Stimulated activated CD4-positive, alpha-beta T cell treated with anti-CD3 and anti-CD28 coated beads, Interleukin-2, amount 100 ng/mL, for 48 hours (primary cell): ENCODE measurements at regions not wholly inside any gene's neighbourhood (a gene's known extent, or its start where the extent isn't known, plus 50 kb on each side); places are given as distances from the start of the nearest gene placed in this dataset.
A peak's percentile ranks its signal among the peaks of the same experiment; 100 is the strongest.

Source experiments
- DNase-seq, 2 donors: peaks; one replicate each; pipeline ENCODE4 v3.0.0-alpha.2; 2020

DNA sequence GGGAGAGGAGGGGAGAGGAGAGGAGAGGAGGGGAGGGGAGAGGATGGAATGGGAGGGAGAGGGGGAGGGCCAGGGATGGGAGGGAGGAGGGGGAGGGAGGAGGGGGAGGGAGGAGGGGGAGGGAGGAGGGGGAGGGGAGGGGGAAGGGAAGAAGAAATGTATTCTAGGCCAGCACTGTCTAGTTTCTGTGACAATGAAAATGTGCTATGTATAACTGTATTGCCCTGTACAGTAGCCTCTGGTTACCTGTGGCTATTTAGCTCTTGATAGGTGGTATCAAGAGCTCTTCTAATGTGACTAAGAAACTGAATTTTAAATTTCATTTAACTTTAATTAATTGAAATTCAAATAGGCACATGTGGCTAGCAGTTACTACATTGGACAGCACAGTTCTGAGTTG is 143.1 kb downstream of the BTC start:
- no peak for DNase-seq

DNA sequence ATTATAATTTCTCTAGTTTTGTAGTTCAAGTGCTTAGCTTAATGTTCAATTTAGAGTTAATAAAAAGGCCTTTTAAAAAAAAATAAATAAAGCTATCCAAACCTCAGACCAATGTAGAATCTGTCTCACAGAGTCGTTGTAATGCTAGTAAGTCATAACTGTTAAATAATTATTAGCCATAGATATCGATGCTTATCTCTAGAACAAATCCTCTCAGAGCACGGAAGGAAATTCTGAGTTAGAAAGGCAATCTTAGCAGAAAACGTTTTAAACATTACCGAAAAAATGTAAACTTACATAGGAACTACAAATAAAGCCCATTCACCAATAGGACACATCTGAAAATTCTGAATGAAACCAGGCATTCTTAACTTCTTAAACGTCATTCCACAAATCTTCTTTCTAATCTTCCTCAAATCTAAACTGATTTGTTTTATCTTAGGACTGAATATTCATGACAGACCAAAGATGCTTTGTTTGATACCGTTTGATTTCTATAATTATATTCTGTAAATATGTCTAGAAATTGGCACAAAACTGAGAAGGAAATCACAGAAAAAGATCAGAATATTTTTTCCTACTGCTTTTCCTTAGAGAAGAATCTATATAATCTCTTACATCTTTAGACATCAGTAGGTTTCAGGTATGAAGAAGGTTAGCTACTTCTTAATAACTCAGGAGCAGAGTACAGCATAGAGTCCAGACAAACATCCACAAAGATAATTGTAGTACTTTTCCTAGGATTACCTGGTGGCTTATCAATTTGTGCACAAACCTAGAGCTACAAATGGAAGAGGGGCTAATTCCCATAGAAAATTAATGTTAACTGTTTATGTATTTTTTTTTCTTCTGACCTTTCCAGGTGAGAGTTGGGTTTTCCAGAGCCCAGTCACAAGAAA is 140.7 kb downstream of the BTC start:
- DNase-seq, result no peak

DNA sequence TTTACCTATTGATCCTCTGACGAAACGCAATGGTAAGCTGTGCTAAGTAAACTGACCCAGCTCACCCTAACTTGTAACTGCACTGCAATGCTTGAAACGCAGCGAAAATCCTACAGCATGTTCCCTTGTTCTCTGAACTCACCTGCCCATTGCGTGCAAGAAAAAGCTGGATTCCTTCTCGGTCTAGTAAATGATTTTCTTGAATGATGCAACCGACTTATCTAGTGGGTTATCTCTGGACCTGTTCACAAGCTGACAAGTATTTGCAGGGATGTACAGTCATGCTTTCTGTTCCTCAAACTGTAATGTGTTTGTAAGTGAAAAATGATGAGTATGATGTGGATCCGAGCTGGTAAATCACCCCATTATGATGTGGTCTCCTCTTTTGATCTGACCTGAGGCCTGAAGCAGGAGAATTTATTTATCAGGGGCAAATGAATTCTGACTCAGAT is 140.1 kb downstream of the BTC start:
- no peak for DNase-seq

DNA sequence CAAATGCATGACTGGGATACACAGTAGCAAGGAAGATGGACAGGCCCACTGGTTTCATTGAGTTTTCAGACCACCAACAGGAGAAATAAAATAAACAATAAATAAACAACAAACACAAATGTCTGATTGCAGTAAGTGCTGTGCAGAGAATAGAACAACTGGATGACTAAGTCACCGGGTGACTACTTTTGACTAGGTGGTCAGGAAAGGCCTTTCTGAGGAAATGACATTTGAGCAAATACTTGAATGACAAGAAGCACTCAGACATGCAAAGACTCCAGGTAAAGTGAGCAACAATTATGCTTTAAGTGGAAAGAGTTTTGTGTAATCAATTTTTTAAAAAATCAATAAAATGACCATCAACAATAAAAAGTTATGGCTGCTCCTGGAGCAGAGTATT is 137.7 kb downstream of the BTC start:
- no peak for DNase-seq

DNA sequence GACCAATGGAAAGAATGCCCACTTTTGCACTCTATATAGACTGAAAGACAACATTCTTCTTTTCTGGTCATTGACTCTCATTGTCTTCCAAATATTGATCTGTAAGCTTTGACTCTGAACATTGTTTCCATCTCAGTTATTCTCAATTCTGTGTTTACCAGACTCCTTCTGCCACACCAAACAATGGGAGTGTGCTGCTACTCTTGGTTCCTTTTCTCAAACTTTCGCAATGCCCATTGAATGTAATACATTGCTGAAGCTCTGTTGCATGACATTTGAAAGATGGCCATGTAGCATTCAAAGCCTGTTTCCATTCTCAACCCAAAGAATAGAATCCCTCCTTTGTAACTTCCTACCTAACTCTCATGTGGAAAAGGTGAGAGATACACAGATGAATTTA is 136.2 kb downstream of the BTC start:
- no peak for DNase-seq

DNA sequence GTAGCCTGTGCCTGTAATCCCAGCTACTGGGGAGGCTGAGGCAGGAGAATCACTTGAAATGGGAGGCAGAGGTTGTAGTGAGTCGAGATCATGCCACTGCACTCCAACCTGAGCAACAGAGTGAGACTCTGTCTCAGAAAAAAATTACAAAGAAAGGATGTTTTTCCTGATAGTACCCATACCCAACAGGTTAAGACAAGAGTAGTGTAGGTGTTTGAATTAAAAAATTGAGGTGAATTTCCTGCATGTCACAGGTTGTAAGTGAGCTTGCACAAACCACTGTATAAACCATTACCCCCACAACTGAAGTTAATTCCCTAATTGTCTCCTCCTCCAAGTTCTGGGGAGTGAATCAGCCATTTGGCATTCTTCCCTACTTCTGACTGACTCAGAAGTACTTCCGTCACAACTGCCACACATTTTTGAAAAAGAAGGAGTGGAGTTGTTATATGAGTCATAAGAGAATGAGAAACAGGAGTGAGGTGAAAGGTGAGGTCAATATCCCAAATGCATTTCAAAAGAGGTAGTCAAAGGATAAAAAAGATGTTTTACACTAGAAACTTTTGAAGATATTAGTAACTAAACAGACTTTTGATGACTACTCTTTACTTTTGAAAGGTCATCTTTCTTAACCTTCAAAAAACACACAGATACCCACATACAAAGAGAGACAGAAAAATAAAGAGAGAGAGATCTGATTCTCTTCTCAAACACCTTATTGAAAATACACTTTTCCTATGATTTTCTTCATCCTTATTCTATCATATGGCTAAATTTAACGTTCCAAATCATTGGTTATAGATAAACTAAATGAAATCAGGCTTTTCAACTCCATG is 134.5 kb downstream of the BTC start:
- no peak for DNase-seq

DNA sequence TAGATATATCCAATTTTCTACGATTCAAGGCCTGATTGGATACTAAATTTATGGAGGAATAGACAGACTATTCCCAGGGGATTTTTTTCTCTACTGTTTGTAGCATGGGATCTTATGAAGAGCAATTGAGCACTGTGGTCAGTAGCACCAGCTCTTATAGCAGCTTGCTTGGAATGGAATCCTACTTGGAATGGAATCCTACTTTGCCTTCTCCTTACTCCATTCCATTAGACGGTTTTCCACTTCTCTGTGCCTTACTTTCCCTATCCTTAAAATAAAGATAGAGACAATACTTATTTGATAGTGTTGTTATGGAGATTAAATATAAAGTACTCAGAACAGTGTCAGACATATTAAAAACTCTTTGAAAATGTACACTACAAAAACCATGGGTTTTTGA is 133.5 kb downstream of the BTC start:
- DNase-seq, result no peak

DNA sequence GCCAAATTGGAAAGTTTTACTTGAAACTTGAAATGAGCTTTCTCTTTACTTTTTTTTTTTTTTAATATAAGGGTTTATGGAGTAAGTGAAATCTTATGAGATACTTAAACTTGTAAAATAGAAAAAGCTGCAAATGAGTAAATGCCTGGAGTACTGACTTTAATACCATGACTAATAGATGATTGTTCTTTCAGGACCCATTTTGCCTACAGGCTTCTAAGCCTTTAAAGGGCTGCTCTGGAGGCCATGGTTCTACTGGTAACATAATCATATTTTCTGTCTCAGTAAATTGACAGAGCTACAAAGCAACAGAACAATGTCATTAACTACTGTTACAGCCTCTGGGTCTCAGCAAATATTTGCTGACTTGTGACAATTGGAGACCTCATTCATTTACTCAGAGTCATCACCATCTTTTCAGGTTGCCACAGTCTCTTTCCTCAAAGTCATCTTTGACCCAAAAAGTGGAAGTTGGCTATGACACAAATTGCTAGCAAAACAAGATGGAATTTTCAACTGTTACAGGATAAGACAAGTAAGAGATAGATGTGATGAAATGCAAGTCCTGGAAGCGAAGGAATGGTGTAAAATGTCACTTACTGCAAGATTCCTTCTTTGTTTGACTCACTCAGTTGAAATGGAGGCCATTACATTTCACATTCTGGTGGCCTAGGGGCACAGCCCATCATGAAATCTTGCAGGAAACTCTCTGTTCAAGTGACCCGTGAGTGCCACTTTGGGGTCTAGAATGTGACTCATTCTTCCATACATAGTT is 132.7 kb downstream of the BTC start:
- no peak for DNase-seq

DNA sequence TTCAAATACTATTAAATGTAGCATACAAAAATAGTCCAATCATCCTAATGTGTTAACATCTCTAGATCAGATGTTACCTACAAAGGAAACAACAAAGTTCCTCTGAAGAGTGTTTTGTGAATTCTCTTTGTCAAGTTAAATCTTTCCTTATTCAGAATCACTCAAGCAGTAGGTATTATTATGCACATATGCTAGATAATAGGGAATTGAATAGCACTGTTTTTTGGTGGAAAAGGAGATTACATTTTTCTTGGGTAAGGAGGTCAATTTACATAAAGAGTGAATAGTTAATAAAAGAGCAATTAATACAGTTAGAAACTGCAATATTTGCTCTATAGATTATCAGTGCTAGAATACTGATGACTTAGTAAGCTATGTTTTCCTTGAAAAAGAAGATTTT is 130.7 kb downstream of the BTC start:
- no peak for DNase-seq

DNA sequence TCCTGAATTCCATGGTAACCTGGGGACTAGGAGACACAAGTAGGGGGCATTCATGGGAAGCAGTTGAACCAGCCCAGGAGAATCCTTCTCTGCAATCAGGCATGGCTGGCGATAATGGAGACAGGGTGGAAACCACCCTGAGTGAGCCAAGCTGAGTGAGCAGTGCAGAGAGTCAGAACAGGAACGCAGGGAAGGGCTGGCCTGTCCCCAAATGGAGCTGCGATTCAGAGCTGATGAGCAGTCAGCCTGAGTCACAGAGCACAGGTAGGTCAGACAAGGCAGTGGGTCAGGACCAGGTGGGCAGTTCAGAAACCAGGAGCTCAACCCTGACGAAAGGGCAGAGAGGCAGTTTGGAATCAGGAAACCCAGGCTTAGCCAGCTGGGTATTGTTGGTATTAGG is 129.0 kb downstream of the BTC start:
- no peak for DNase-seq

DNA sequence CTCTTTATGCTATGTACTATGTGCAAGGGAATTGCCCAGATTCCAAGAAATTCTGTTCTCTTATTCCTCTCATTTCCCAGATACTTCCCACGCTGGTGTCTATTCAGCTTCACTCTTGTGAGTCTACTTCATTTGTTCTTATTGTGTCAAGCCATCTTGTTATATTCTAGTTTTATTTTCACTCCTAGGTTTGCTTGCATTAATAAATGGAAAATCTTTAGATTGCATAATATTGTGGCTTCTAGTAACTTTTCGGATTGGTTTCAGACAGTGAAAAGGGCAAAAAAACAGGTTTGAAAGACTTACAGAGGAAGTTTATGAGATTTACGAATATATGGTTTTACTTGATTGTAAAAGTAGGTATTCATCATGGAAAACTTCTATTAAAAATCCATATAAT is 128.4 kb downstream of the BTC start:
- no peak for DNase-seq

DNA sequence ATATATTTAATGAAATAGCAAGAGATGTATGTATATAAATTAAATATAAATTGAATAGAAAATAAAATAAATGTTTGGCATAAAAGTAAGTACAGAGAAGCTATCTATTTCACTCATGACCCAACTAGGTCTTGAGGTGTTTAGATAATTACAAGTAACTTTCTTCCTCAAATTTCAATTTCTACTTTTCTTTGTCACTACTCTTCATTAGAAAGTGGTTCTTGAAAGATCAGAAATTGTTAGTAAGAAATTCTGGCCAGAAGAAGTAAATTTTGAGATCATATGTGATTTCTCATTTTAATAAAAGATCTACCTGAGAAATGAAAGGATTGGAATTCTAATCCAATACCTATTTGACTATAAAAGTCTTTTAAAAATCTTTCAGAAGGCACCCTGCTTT is 126.9 kb downstream of the BTC start:
- DNase-seq, result no peak

DNA sequence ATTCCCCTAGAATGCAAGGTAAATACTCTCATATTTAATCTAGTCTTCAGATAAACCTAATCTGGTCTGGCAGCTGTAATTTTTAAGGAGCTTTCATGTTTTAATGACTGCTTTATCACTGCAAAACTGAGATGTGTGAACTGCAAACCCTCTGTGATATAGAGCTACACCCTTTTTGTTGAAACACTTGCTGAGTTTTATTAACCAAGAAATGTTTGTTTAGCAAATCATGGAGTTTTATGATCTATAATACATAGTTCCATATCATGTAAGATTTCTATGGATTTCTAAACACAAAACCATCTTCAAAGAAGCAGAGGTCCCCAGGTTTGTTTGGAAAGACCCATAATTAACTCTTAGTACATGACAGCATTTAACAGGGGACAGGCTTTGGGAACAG is 126.4 kb downstream of the BTC start:
- DNase-seq, result no peak

DNA sequence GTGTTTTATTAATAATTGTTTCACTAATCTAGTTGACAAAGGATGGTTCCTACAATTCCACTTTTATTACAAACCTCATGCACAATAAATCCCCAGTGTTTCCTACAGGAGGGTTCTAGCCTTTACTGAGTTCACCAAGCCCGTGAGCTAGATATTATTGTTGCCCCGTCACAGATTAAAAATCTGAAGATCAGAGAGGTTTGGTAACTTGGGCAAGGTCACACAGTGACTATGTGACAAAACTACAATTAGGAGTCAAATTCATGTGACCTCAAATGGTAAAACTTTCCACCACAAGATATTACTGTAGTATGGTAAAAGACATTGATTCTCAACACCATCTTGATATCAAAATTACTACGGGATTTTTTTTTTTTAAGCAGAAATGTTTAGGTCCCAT is 124.6 kb downstream of the BTC start:
- DNase-seq, result no peak

DNA sequence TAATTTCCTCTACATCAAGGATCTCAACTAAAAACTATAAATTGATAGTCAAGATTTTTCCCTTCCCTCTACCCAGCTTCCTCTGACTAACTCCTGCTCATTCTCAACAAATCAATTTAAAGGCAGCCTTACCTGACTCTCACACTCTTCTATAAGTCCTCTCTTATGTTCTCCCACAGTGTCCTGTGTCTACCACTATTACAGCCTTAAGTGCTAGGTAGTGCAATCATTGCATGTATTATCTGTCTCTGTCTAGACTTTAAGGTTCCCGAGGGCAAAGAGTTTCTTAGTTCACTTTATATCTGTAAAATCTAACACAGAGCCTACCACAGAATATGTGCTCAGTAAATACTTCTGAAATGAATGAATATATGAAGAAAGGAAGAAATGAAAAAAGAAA is 123.7 kb downstream of the BTC start:
- DNase-seq, result no peak

DNA sequence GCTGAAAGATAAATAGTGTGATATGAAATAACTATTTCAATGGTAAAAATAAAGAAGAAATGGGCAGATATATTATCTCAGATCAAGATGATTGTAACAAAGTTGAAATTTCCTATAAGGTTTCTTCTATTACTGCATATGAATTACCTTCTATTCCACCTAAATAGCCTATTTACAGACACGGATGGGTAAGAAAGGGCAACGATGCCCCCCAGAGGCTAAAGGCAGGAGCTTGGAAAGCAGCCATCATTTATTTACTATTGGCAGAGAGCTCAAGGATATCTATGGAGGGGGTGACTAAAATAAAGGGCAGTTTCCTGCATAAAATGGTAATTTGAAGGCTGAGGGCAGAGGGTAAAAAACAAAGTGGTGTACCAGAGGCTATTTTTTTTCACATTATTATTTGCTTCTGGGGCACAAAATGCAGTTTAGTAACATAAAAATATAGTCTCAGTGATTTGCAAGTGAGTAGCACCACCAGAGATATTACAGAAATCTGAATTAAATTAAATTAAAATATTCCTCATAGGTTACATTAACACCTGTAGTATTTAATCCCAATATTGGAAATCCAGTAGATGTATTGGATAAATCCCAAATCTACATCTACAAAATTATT is 123.1 kb downstream of the BTC start:
- peak; percentile 21 to 36 for DNase-seq

DNA sequence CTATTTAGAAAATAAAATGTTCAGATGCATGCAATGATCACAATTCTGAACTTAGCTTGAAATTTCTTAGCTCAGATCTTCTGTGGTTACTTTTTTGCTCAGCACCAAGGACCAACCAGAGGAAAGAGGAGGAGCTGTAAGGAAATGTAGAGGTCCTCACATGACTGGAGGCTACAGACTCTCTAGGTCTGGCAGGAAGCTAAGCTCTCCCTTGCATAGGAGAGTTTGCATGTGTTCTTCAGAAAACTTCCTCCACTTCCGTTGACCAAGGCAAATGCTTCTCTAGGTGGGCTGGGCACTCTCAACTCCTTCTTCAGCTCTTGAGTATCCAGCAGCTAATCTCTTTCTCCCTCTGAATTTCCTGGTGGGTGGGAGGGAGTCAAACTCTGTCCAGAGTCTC is 119.6 kb downstream of the BTC start:
- no peak for DNase-seq

DNA sequence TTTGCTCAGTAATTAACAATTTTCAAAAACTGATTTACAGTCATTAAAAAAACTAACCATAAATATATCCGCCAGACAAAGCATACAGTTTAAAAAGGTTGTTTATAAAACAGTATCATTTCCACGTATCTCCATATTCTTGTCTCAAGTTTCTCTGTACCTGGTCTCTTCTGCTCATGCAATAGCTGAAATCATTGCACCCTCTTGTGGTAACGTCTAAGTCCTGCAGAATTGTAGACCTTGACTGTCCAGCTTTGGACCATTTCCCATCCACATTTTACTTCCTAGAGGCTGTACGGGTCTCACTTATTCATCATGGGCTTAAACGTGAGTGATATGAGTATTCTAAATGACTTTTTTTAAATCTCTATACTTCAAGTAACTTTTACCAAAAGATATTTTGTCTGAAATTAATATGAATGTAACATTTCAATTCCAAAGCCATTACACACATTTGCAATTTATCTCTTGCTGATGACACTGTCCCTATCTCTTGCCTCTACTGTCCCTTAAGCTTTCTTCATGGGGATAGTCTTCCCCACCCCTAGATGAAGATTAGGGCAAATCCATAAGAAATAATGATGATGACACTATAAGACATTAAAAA is 118.5 kb downstream of the BTC start:
- no peak for DNase-seq

DNA sequence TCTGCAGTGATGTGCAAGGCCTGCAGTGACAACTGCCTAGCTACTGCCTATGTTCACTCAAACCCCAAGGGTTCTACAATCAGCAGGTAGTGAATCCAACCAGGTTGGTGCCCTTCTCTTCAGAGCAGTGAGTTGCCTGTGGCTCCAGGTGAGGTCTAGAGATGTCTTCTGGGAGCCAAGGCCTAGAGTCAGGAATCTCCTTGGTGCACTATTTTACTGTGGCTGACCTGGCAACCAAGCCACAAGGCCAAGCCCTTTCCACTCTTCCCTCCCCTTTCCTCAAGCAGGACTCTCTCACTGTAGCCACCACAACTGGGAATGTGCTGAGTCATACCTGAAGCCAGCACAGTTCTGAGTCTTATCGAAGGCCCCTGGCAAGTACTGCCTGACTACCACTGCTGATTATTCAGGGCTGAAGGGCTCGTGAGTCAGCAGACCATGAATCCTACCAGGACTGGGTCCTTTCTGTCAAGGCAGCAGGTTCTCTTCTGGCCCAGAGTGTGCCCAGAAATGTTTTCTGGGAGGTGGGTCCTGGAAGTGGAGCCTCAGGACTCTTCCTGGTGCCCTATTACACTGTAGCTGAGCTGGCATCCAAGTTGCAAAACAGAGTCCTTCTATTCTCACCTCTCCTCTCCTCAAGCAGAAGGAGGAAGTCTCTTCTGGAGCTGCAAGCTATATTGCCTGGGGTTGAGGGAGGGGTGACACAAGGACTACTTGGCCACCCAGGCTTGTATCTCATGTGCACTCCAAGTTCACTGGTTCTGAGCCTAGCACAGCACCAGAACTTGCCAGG is 111.6 kb downstream of the BTC start:
- DNase-seq, result no peak

DNA sequence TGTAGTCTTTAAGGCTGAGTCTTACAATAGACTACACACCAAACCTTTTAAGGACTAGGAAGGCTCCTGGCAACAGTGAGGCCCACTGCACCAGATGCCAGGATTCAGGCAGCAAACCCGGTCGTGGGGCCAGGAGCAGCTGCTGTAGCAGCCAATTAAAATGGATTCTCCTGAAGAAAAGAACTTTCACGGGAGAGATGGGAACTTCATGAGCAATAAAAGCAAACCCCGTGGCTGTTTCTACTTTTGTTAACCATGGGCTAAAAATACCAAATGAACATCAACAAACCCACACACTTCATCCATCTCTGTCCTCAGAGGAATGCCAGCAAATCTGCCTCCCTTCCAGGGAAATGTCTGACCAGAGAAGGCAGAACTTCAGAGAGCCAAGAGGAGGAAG is 101.4 kb downstream of the BTC start:
- DNase-seq, result no peak
